ENCODE measurements at regions not wholly inside any gene's neighbourhood (a gene's known extent, or its start where the extent isn't known, plus 50 kb on each side); places are given as distances from the start of the nearest gene placed in this dataset.

DNA sequence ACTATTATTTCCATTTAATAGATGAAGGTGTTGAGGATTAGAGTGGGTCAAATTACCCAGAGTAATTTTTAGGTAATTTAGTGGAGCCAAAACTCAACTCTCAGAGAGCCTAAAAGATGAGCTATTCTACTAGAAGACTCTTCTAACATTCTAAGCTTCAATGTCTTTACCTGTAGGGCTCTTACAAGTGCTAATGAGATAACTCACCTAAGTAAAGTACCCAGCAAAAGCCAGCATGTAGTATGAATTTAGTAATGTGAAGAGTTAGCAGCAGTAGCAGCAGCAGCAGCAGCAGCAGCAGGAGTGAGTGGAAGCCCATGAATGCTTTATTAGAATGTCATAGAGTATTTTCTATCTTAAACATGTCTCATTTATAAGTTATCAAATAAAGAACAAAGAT is 1239.2 kb downstream of the FAM181B start (continued):
- TF ChIP-seq, protein P1, sequence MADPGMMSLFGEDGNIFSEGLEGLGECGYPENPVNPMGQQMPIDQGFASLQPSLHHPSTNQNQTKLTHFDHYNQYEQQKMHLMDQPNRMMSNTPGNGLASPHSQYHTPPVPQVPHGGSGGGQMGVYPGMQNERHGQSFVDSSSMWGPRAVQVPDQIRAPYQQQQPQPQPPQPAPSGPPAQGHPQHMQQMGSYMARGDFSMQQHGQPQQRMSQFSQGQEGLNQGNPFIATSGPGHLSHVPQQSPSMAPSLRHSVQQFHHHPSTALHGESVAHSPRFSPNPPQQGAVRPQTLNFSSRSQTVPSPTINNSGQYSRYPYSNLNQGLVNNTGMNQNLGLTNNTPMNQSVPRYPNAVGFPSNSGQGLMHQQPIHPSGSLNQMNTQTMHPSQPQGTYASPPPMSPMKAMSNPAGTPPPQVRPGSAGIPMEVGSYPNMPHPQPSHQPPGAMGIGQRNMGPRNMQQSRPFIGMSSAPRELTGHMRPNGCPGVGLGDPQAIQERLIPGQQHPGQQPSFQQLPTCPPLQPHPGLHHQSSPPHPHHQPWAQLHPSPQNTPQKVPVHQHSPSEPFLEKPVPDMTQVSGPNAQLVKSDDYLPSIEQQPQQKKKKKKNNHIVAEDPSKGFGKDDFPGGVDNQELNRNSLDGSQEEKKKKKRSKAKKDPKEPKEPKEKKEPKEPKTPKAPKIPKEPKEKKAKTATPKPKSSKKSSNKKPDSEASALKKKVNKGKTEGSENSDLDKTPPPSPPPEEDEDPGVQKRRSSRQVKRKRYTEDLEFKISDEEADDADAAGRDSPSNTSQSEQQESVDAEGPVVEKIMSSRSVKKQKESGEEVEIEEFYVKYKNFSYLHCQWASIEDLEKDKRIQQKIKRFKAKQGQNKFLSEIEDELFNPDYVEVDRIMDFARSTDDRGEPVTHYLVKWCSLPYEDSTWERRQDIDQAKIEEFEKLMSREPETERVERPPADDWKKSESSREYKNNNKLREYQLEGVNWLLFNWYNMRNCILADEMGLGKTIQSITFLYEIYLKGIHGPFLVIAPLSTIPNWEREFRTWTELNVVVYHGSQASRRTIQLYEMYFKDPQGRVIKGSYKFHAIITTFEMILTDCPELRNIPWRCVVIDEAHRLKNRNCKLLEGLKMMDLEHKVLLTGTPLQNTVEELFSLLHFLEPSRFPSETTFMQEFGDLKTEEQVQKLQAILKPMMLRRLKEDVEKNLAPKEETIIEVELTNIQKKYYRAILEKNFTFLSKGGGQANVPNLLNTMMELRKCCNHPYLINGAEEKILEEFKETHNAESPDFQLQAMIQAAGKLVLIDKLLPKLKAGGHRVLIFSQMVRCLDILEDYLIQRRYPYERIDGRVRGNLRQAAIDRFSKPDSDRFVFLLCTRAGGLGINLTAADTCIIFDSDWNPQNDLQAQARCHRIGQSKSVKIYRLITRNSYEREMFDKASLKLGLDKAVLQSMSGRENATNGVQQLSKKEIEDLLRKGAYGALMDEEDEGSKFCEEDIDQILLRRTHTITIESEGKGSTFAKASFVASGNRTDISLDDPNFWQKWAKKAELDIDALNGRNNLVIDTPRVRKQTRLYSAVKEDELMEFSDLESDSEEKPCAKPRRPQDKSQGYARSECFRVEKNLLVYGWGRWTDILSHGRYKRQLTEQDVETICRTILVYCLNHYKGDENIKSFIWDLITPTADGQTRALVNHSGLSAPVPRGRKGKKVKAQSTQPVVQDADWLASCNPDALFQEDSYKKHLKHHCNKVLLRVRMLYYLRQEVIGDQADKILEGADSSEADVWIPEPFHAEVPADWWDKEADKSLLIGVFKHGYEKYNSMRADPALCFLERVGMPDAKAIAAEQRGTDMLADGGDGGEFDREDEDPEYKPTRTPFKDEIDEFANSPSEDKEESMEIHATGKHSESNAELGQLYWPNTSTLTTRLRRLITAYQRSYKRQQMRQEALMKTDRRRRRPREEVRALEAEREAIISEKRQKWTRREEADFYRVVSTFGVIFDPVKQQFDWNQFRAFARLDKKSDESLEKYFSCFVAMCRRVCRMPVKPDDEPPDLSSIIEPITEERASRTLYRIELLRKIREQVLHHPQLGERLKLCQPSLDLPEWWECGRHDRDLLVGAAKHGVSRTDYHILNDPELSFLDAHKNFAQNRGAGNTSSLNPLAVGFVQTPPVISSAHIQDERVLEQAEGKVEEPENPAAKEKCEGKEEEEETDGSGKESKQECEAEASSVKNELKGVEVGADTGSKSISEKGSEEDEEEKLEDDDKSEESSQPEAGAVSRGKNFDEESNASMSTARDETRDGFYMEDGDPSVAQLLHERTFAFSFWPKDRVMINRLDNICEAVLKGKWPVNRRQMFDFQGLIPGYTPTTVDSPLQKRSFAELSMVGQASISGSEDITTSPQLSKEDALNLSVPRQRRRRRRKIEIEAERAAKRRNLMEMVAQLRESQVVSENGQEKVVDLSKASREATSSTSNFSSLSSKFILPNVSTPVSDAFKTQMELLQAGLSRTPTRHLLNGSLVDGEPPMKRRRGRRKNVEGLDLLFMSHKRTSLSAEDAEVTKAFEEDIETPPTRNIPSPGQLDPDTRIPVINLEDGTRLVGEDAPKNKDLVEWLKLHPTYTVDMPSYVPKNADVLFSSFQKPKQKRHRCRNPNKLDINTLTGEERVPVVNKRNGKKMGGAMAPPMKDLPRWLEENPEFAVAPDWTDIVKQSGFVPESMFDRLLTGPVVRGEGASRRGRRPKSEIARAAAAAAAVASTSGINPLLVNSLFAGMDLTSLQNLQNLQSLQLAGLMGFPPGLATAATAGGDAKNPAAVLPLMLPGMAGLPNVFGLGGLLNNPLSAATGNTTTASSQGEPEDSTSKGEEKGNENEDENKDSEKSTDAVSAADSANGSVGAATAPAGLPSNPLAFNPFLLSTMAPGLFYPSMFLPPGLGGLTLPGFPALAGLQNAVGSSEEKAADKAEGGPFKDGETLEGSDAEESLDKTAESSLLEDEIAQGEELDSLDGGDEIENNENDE (IDR thresholded peaks at IDR 0.05; ENCODE audit: insufficient replicate concordance, low read length): no peak
- no peak for TF ChIP-seq TBP (IDR thresholded peaks at IDR 0.05; ENCODE audit: low read depth, low read length)

Data from H1 (cell line).